Esophagus (tissue), 2 donors: ENCODE measurements at regions not wholly inside any gene's neighbourhood (a gene's known extent, or its start where the extent isn't known, plus 50 kb on each side); places are given as distances from the start of the nearest gene placed in this dataset.

ENCODE experiments used
- H3K27ac ChIP-seq, 2 donors: one replicate each; pipeline ENCODE4 v1.5.1; 2013; ENCODE audit warnings: low read depth in 2 of 2, mild to moderate bottlenecking in 2 of 2, inconsistent platforms in 1 of 2, low read length in 1 of 2, moderate library complexity in 1 of 2
- H3K27me3 ChIP-seq, 2 donors: one replicate each; pipeline ENCODE4 v1.6.1; 2013; ENCODE audit warnings: low read length in 2 of 2, control low read depth in 1 of 2, mild to moderate bottlenecking in 1 of 2; ENCODE audit not compliant: insufficient read depth in 2 of 2, control insufficient read depth in 1 of 2
- H3K36me3 ChIP-seq, 2 donors: one replicate each; pipeline ENCODE4 v1.6.1; 2013; ENCODE audit warnings: low read length in 1 of 2; ENCODE audit not compliant: control insufficient read depth in 2 of 2, insufficient read depth in 2 of 2
- H3K4me1 ChIP-seq, 2 donors: one replicate each; pipeline ENCODE4 v1.6.1; 2013; ENCODE audit warnings: low read length in 1 of 2; ENCODE audit not compliant: control insufficient read depth in 2 of 2, insufficient read depth in 2 of 2
- H3K4me3 ChIP-seq, 2 donors: one replicate each; pipeline ENCODE4 v1.5.1; 2013; ENCODE audit warnings: low read length in 2 of 2, mild to moderate bottlenecking in 2 of 2, low read depth in 1 of 2, moderate library complexity in 1 of 2
- H3K9me3 ChIP-seq, 2 donors: one replicate each; pipeline ENCODE4 v1.6.1; 2013; ENCODE audit warnings: mild to moderate bottlenecking in 2 of 2, low read depth in 1 of 2, low read length in 1 of 2, moderate library complexity in 1 of 2; ENCODE audit not compliant: control insufficient read depth in 2 of 2, insufficient read depth in 1 of 2
- WGBS, 2 donors: extraction: QIAGEN DNeasy Blood & Tissue Kit; methylation state at CpG; one replicate each; pipeline ENCODE4 v1.1.7; 2013; 5-methylcytosine and 5-hydroxymethylcytosine counted together
- donor health status: healthy with polysubstance abuse.
- donor health status: Bipolar disorder and iron deficiency.

DNA sequence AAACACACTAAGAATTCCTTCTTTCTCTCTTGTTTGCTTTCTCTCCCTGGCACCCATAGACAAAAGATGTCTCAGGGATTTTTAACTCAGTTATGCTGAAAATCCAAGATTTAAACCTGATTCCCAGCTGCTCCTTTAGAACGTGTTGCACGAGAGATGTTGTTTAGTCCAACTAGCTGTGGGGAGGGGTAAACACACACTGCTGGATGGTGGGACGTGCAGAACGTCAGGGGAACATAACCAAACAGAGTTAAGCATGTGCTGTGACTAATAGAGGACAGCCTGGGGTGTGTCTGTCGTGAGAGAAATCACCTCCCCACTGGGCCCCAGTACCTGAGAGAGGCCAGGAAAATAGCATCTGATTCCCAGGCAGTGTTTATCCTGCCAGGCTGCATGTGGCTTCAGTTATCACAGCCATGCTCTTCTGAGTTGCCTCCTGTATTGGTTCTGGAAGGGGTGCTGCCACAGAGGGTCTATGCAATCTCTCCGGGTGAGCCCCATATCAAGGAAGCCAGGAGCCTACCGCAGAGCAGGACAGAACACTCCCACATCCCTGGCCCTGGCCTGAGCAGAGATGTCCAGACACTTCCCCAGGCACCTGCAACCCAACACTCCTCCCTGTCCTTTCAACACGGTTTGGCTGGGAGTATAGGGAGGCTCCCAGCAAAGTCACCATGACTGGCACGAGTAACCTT, 112.7 kb upstream of the EGLN3 start:
- Histone ChIP-seq H3K4me3 (no peak overlapping the region), H3K4me1 (peaks cover 0 to 2% of the 10 kb centered on the region in 2 donors), H3K36me3 (no peaks in the 10 kb centered on the region), H3K9me3 (no peaks in the 10 kb centered on the region), H3K27me3 (no peaks in the 10 kb centered on the region), H3K27ac (peak overlapping the region in 1 of 2 donors; percentile 26)
- 60 to 62% methylated on average over 9 of the region's 9 CpGs for WGBS, 2 donors

GRCh38 chr14:34063042-34063441, 112.2 kb upstream of the EGLN3 start:
- no peak overlapping the region for H3K4me3 ChIP-seq
- no peak overlapping the region for H3K27ac ChIP-seq
- H3K27me3 ChIP-seq, result no peaks in the 10 kb centered on the region
- WGBS, 2 donors, result 59 to 78% methylated on average over 1 of the region's 1 CpG
- no peaks in the 10 kb centered on the region for H3K36me3 ChIP-seq
- H3K4me1 ChIP-seq, result peaks cover 0 to 2% of the 10 kb centered on the region in 2 donors
- no peaks in the 10 kb centered on the region for H3K9me3 ChIP-seq

DNA sequence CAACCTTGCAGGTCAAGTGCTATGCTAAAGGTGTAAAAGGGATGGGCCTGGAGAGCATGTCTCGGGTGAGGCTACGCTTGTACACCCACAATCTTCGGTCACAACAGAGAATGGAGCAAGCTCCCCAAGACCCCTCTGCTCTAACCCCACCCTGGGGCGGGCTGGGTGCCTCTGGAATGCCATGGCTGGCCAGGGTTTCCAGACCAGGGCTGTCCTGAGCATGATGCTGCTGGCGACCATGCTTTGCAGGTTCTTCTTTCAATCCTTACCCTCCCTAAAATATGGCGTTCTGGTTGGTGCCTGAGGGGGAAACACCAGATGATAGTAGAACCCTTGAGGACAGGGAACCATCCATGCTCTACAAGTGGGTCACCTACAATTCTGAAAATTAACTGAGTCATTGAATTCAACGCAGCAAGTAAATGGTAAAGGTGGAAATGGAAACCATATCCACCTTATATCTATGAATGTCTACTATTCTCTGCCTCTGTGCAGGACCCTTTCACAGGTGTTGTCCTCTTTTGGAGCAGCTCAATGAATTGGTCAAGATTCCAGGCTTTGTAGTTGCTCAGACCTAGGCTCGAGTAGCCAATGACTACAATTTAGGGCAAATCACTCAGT, 111.6 kb upstream of the EGLN3 start:
- H3K27ac ChIP-seq, result no peak overlapping the region
- H3K36me3 ChIP-seq, result no peaks in the 10 kb centered on the region
- H3K4me1 ChIP-seq, result peaks cover 0 to 2% of the 10 kb centered on the region in 2 donors
- no peaks in the 10 kb centered on the region for H3K9me3 ChIP-seq
- WGBS, 2 donors, result 94% methylated on average over 8 of the region's 8 CpGs
- H3K27me3 ChIP-seq, result no peaks in the 10 kb centered on the region
- H3K4me3 ChIP-seq, result no peak overlapping the region

DNA sequence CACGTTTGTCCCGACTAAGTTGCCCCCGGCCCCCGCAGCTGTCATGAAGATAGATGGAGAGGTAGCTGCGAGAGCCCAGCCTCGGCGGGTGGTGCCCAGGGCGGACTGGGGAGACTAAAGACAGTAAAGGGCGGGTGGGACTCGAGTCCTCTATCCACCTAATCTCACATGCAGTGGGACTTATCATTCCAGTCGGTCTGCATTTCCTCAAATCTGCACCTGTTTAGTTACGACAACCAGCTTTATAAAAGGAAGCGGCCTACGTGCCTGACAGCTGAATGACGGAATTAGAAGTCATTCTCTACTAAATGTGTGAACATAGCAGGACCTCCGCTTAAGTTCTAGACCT, 109.8 kb upstream of the EGLN3 start:
- peak overlapping the region; percentile 92 to 96 for H3K27ac ChIP-seq
- 19 to 20% methylated on average over 16 of the region's 16 CpGs for WGBS, 2 donors
- H3K9me3 ChIP-seq, result no peaks in the 10 kb centered on the region
- H3K4me3 ChIP-seq, result peak overlapping the region; percentile 57 to 59
- no peaks in the 10 kb centered on the region for H3K36me3 ChIP-seq
- H3K27me3 ChIP-seq, result no peaks in the 10 kb centered on the region
- peaks cover 0 to 2% of the 10 kb centered on the region in 2 donors for H3K4me1 ChIP-seq

- Histone ChIP-seq H3K27me3 (no peaks in the 10 kb centered on the region), H3K36me3 (no peaks in the 10 kb centered on the region), H3K4me3 (peak overlapping the region; percentile 57 to 59), H3K27ac (peak overlapping the region; percentile 92 to 96), H3K9me3 (no peaks in the 10 kb centered on the region), H3K4me1 (peaks cover 0 to 2% of the 10 kb centered on the region in 2 donors)
- 1 to 2% methylated on average over 72 to 84 of the region's 84 CpGs for WGBS, 2 donors
Measured at GRCh38 chr14:34059925-34060650, 109.2 kb upstream of the EGLN3 start.

GRCh38 chr14:34059037-34059924, 108.4 kb upstream of the EGLN3 start:
- no peaks in the 10 kb centered on the region for H3K27me3 ChIP-seq
- H3K4me1 ChIP-seq, result peaks cover 0 to 2% of the 10 kb centered on the region in 2 donors
- peak overlapping the region; percentile 92 to 93 for H3K27ac ChIP-seq
- H3K4me3 ChIP-seq, result peak overlapping the region; percentile 57 to 59
- 78 to 82% methylated on average over 16 of the region's 16 CpGs for WGBS, 2 donors
- H3K9me3 ChIP-seq, result no peaks in the 10 kb centered on the region
- no peaks in the 10 kb centered on the region for H3K36me3 ChIP-seq

- Histone ChIP-seq H3K36me3 (no peaks in the 10 kb centered on the region), H3K27me3 (no peaks in the 10 kb centered on the region), H3K4me3 (no peak overlapping the region), H3K4me1 (no peaks in the 10 kb centered on the region), H3K9me3 (no peaks in the 10 kb centered on the region), H3K27ac (no peak overlapping the region)
- 92 to 94% methylated on average over 3 of the region's 3 CpGs for WGBS, 2 donors
Measured at GRCh38 chr14:34058510-34058909, 107.6 kb upstream of the EGLN3 start.

DNA sequence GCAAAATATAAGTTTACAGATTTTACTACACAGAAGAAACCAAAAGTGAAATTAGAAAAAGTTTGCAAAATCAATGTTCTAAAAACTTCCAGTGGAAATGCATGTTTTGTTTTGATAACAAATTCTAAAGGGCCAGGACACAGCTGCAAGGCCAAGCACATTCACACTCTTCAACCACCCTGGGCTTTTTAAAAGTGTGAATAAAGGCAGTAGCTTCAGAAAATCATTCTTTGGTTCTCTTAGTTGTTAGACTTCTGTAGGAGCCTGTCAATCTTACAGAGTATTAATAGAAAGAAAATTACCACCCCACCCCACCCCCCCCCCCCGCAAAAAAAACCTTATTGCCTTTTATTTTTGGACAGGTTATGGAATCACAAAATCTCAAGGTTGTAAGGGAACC, 105.2 kb upstream of the EGLN3 start:
- Histone ChIP-seq H3K36me3 (no peaks in the 10 kb centered on the region), H3K4me3 (no peak overlapping the region), H3K4me1 (peaks cover 0 to 5% of the 10 kb centered on the region in 2 donors), H3K9me3 (no peaks in the 10 kb centered on the region), H3K27ac (no peak overlapping the region), H3K27me3 (no peaks in the 10 kb centered on the region)
- WGBS, 2 donors, result 33 to 80% methylated on average over 1 of the region's 1 CpG
